ENCODE measurements at regions not wholly inside any gene's neighbourhood (a gene's known extent, or its start where the extent isn't known, plus 50 kb on each side); places are given as distances from the start of the nearest gene placed in this dataset.

- ATAC-seq (ENCODE audit: low FRiP score) = no peak
- no peak for DNase-seq (ENCODE audit: low spot score)
- TF ChIP-seq CTCF (IDR thresholded peaks at IDR 0.05) = no peak
These were observed 681.8 kb downstream of the SLC4A3 start for GRCh38 chr2:220309215-220309614.

GRCh38 chr2:220310451-220310861 is 683.0 kb downstream of the SLC4A3 start:
- ATAC-seq (ENCODE audit: low FRiP score) (no peak), DNase-seq (ENCODE audit: low spot score) (no peak)
- TF ChIP-seq CTCF (IDR thresholded peaks at IDR 0.05) = no peak

- no peak for ATAC-seq (ENCODE audit: low FRiP score)
- DNase-seq (ENCODE audit: low spot score) = no peak
- TF ChIP-seq CTCF (IDR thresholded peaks at IDR 0.05) = no peak
These were observed 687.8 kb downstream of the SLC4A3 start for GRCh38 chr2:220315098-220315823.

GRCh38 chr2:220318037-220318436 is 690.6 kb downstream of the SLC4A3 start:
- no peak for TF ChIP-seq CTCF (IDR thresholded peaks at IDR 0.05)
- no peak for ATAC-seq (ENCODE audit: low FRiP score)
- no peak for DNase-seq (ENCODE audit: low spot score)

- TF ChIP-seq CTCF (IDR thresholded peaks at IDR 0.05) = no peak
- DNase-seq (ENCODE audit: low spot score) (no peak), ATAC-seq (ENCODE audit: low FRiP score) (no peak)
These were observed 691.1 kb downstream of the SLC4A3 start for GRCh38 chr2:220318508-220318907.

- ATAC-seq (ENCODE audit: low FRiP score) = no peak
- DNase-seq (ENCODE audit: low spot score) = no peak
- TF ChIP-seq CTCF (IDR thresholded peaks at IDR 0.05) = no peak
These were observed 692.9 kb downstream of the SLC4A3 start for GRCh38 chr2:220320326-220320725.

GRCh38 chr2:220332886-220333285 is 705.5 kb downstream of the SLC4A3 start:
- DNase-seq (ENCODE audit: low spot score) (no peak), ATAC-seq (ENCODE audit: low FRiP score) (no peak)
- no peak for TF ChIP-seq CTCF (IDR thresholded peaks at IDR 0.05)

All from omental fat pad (tissue), 3 donors.